ENCODE measurements at regions not wholly inside any gene's neighbourhood (a gene's known extent, or its start where the extent isn't known, plus 50 kb on each side); places are given as distances from the start of the nearest gene placed in this dataset.

DNA sequence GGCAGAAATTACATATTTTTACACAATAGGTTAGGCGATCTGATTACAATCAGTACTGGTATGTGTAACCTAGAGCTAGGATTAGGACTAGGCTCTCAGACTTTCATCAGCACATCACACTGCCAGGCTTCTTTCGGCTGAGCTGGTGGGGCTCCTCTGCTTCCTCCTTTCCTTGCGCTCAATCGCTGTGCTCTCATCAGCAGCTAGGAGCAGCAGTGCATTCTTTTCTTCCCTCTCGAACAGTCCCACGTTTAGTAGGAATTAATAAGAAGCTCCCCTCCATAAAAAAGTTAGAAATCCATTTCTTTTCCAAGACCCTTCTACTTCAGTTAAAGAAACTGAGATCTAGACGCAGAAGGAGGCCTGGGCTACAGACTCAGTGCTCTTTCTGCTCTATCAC, 350.4 kb downstream of the SPRY1 start:
- Histone ChIP-seq H3K4me3 (no peak overlapping the region), H3K4me1 (replicated peaks in 1 of 2) (peaks cover 0 to 5% of the 10 kb centered on the region in 2 donors), H3K27ac (no peak overlapping the region)
- in situ Hi-C loops (cut with MboI; ENCODE audit: low pct_unique_long_range_greater_than_20kb in 2 of 9, low sequenced_read_pairs in 9 of 9, unreplicated experiment in 9 of 9), result no loop called here
- 61 to 90% (median 72%) methylated on average over 1 to 6 of the region's 7 CpGs; no CpG with 5 or more reads in 1 of the 10 experiments for WGBS, 10 experiments
- no peak for ATAC-seq (replicated peaks in 6 of 8)

GRCh38 chr4:123748806-123749205, 352.2 kb downstream of the SPRY1 start:
- no peak for ATAC-seq (replicated peaks in 6 of 8)
- 62 to 100% (median 100%) methylated on average over 1 to 3 of the region's 3 CpGs for WGBS, 10 experiments
- in situ Hi-C loops (cut with MboI; ENCODE audit: low pct_unique_long_range_greater_than_20kb in 2 of 9, low sequenced_read_pairs in 9 of 9, unreplicated experiment in 9 of 9), result no loop called here
- Histone ChIP-seq H3K27ac (no peak overlapping the region), H3K4me3 (no peak overlapping the region), H3K4me1 (replicated peaks in 1 of 2) (peaks cover 0 to 5% of the 10 kb centered on the region in 2 donors)

DNA sequence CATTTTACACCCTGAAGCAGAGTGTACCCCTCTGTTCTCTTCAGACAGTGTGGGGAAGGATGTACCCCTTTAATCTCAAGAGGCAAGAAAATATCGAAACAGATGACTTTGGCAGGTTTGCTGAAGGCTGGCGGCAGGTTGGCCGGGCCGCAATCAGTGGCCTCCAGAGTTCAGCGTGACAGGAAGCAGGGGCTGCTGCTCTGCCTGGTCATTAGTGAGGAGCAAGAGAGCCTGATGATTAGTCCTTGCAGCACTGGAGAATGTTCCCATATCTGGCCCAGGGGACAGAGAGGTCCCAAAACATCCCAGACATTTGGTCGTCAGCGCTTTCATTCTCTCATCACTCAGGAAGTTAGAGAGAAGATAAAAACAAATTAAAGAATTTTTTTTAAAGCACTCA, 352.8 kb downstream of the SPRY1 start:
- no peak overlapping the region for H3K4me3 ChIP-seq
- no peak for ATAC-seq (replicated peaks in 6 of 8)
- in situ Hi-C loops (cut with MboI; ENCODE audit: low pct_unique_long_range_greater_than_20kb in 2 of 9, low sequenced_read_pairs in 9 of 9, unreplicated experiment in 9 of 9), result no loop called here
- WGBS, 10 experiments, result 61 to 100% (median 93%) methylated on average over 2 to 7 of the region's 7 CpGs
- H3K4me1 ChIP-seq (replicated peaks in 1 of 2), result peaks cover 0 to 5% of the 10 kb centered on the region in 2 donors
- H3K27ac ChIP-seq, result no peak overlapping the region

- no peak for ATAC-seq (replicated peaks in 6 of 8)
- Histone ChIP-seq H3K4me3 (no peak overlapping the region), H3K4me1 (replicated peaks in 1 of 2) (no peaks in the 10 kb centered on the region), H3K27ac (no peak overlapping the region)
- in situ Hi-C loops (cut with MboI; ENCODE audit: low pct_unique_long_range_greater_than_20kb in 2 of 9, low sequenced_read_pairs in 9 of 9, unreplicated experiment in 9 of 9), result loop anchor here in 2 of 9 experiments (25.0 kb wide), 2 partner anchors 362 to 487 kb away; no protein-coding TSS in a partner anchor
- 80 to 100% (median 80%) methylated on average over 1 of the region's 3 CpGs; no CpG with 5 or more reads in 6 of the 10 experiments for WGBS, 10 experiments
Observed at GRCh38 chr4:123750044-123750443, 353.4 kb downstream of the SPRY1 start.

DNA sequence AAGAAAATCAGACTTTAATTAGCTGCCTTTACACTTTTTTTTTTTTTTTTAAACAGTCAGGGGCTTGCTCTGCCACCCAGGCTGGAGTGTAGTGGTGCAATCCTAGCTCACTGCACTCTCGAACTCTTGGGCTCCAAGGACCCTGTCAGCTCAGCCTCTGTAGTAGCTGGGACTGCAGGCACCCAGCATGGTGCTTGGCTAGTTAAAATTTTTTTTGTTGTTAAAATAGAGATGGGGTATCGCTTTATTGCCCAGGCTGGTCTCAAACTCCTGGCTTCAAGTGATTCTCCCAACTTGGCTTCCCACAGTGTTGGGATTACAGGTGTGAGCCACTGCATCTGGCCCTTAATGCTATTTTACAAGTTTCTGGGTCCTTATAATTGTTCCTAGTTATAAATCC, 359.1 kb downstream of the SPRY1 start:
- H3K4me1 ChIP-seq (replicated peaks in 1 of 2), result no peaks in the 10 kb centered on the region
- in situ Hi-C loops (cut with MboI; ENCODE audit: low pct_unique_long_range_greater_than_20kb in 2 of 9, low sequenced_read_pairs in 9 of 9, unreplicated experiment in 9 of 9), result loop anchor here in 2 of 9 experiments (25.0 kb wide), 2 partner anchors 357 to 482 kb away; no protein-coding TSS in a partner anchor
- peak in 1 of 8 experiments; percentile 10 for ATAC-seq (replicated peaks in 6 of 8)

GRCh38 chr4:123767806-123768205, 371.2 kb downstream of the SPRY1 start:
- no peak for ATAC-seq (replicated peaks in 6 of 8)
- Histone ChIP-seq H3K27ac (no peak overlapping the region), H3K4me1 (replicated peaks in 1 of 2) (no peaks in the 10 kb centered on the region), H3K4me3 (no peak overlapping the region)
- in situ Hi-C loops (cut with MboI; ENCODE audit: low pct_unique_long_range_greater_than_20kb in 2 of 9, low sequenced_read_pairs in 9 of 9, unreplicated experiment in 9 of 9), result loop anchor here in 2 of 9 experiments (25.0 kb wide), 2 partner anchors 344 to 469 kb away; no protein-coding TSS in a partner anchor
- WGBS, 10 experiments, result 0 to 86% (median 49%) methylated on average over 1 to 2 of the region's 2 CpGs; no CpG with 5 or more reads in 2 of the 10 experiments

More for the DNA sequence above, 359.1 kb downstream of the SPRY1 start:
- WGBS, 10 experiments, result 43 to 100% (median 83%) methylated on average over 1 to 2 of the region's 2 CpGs; no CpG with 5 or more reads in 3 of the 10 experiments
- no peak overlapping the region for H3K27ac ChIP-seq
- no peak overlapping the region for H3K4me3 ChIP-seq

GRCh38 chr4:123770884-123771283, 374.3 kb downstream of the SPRY1 start:
- 60 to 100% (median 100%) methylated on average over 1 to 3 of the region's 3 CpGs; no CpG with 5 or more reads in 1 of the 10 experiments for WGBS, 10 experiments
- no peak overlapping the region for H3K27ac ChIP-seq
- in situ Hi-C loops (cut with MboI; ENCODE audit: low pct_unique_long_range_greater_than_20kb in 2 of 9, low sequenced_read_pairs in 9 of 9, unreplicated experiment in 9 of 9), result loop anchor here in 2 of 9 experiments (25.0 kb wide), 2 partner anchors 341 to 466 kb away; no protein-coding TSS in a partner anchor
- no peak for ATAC-seq (replicated peaks in 6 of 8)
- no peaks in the 10 kb centered on the region for H3K4me1 ChIP-seq (replicated peaks in 1 of 2)
- no peak overlapping the region for H3K4me3 ChIP-seq

- WGBS, 10 experiments, result 100% methylated on average over 1 of the region's 1 CpG; no CpG with 5 or more reads in 8 of the 10 experiments
Observed at GRCh38 chr4:123776267-123776666, 379.7 kb downstream of the SPRY1 start.

DNA sequence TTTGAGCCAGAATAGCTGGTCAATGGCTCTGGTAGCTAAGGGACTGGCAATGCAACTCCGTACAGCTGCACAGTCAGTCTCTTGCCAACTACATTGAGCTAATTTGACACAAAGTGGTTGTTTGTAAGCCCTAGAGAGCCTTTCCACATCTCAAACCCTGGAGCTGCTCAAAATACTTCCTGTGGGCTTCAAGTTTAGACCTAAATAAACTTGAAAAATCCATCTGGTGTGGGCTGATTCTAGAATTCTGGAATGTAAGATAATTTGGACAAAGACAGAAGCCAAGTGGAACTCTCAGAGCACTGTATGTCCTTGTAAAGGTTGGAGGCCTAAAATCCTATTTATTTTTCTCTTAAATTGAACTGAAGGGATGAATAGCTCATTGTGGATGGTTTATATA, 380.8 kb downstream of the SPRY1 start:
- ATAC-seq (replicated peaks in 6 of 8), result no peak
- in situ Hi-C loops (cut with MboI; ENCODE audit: low pct_unique_long_range_greater_than_20kb in 2 of 9, low sequenced_read_pairs in 9 of 9, unreplicated experiment in 9 of 9), result no loop called here
- Histone ChIP-seq H3K4me1 (replicated peaks in 1 of 2) (no peaks in the 10 kb centered on the region), H3K4me3 (no peak overlapping the region), H3K27ac (no peak overlapping the region)
- 0 to 100% (median 82%) methylated on average over 1 of the region's 1 CpG; no CpG with 5 or more reads in 2 of the 10 experiments for WGBS, 10 experiments

More at GRCh38 chr4:123776267-123776666, 379.7 kb downstream of the SPRY1 start:
- Histone ChIP-seq H3K27ac (no peak overlapping the region), H3K4me1 (replicated peaks in 1 of 2) (no peaks in the 10 kb centered on the region), H3K4me3 (no peak overlapping the region)
- no peak for ATAC-seq (replicated peaks in 6 of 8)
- in situ Hi-C loops (cut with MboI; ENCODE audit: low pct_unique_long_range_greater_than_20kb in 2 of 9, low sequenced_read_pairs in 9 of 9, unreplicated experiment in 9 of 9), result no loop called here

- peak in 1 of 8 experiments; percentile 22 for ATAC-seq (replicated peaks in 6 of 8)
- no peak overlapping the region for H3K27ac ChIP-seq
- 3 to 100% (median 65%) methylated on average over 1 to 3 of the region's 3 CpGs for WGBS, 10 experiments
- H3K4me1 ChIP-seq (replicated peaks in 1 of 2), result no peaks in the 10 kb centered on the region
- in situ Hi-C loops (cut with MboI; ENCODE audit: low pct_unique_long_range_greater_than_20kb in 2 of 9, low sequenced_read_pairs in 9 of 9, unreplicated experiment in 9 of 9), result no loop called here
- H3K4me3 ChIP-seq, result no peak overlapping the region
Observed at GRCh38 chr4:123783151-123783790, 386.7 kb downstream of the SPRY1 start.

GRCh38 chr4:123783921-123784320, 387.3 kb downstream of the SPRY1 start:
- ATAC-seq (replicated peaks in 6 of 8), result peak in 1 of 8 experiments; percentile 23
- in situ Hi-C loops (cut with MboI; ENCODE audit: low pct_unique_long_range_greater_than_20kb in 2 of 9, low sequenced_read_pairs in 9 of 9, unreplicated experiment in 9 of 9), result no loop called here
- Histone ChIP-seq H3K4me3 (no peak overlapping the region), H3K27ac (no peak overlapping the region), H3K4me1 (replicated peaks in 1 of 2) (no peaks in the 10 kb centered on the region)

DNA sequence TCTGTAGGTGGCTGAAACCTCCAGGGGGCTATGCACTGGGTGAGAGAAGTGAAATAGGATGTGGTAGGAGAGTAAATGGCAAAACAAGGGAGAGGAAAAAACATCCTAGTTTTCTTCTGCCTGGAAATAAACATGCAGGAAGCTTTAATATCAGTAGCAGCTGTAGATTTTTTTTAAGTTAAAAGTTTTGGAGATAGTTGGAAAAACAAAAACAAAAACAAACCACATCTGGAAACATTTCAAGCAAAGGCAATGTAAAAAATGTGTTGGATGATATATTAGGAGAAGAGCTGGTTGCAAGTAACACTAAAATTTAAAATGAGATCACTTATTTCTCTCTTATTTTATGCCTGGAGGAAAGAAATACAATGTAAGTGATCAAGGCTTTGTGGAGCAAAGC, 388.0 kb downstream of the SPRY1 start:
- in situ Hi-C loops (cut with MboI; ENCODE audit: low pct_unique_long_range_greater_than_20kb in 2 of 9, low sequenced_read_pairs in 9 of 9, unreplicated experiment in 9 of 9), result no loop called here
- no peak for ATAC-seq (replicated peaks in 6 of 8)
- H3K27ac ChIP-seq, result no peak overlapping the region

GRCh38 chr4:123785538-123785937, 388.9 kb downstream of the SPRY1 start:
- in situ Hi-C loops (cut with MboI; ENCODE audit: low pct_unique_long_range_greater_than_20kb in 2 of 9, low sequenced_read_pairs in 9 of 9, unreplicated experiment in 9 of 9), result no loop called here
- Histone ChIP-seq H3K27ac (no peak overlapping the region), H3K4me1 (replicated peaks in 1 of 2) (no peaks in the 10 kb centered on the region), H3K4me3 (no peak overlapping the region)
- WGBS, 10 experiments, result 0 to 40% (median 19%) methylated on average over 1 to 3 of the region's 3 CpGs; no CpG with 5 or more reads in 2 of the 10 experiments
- no peak for ATAC-seq (replicated peaks in 6 of 8)

More for the DNA sequence above, 388.0 kb downstream of the SPRY1 start:
- no peaks in the 10 kb centered on the region for H3K4me1 ChIP-seq (replicated peaks in 1 of 2)
- H3K4me3 ChIP-seq, result no peak overlapping the region

All from motor neuron (in vitro differentiated cells).